Fibroblast of skin of back (primary cell): ENCODE measurements at regions not wholly inside any gene's neighbourhood (a gene's known extent, or its start where the extent isn't known, plus 50 kb on each side); places are given as distances from the start of the nearest gene placed in this dataset.
"Not testable (repeated sequence)": the region's sequence is repeated elsewhere in the genome, so short reads cannot be mapped to it uniquely, and the experiment has no call there.

ENCODE experiments used
- DNase-seq: peaks from one replicate; pipeline ENCODE4 v3.0.0-alpha.2; 2013

DNA sequence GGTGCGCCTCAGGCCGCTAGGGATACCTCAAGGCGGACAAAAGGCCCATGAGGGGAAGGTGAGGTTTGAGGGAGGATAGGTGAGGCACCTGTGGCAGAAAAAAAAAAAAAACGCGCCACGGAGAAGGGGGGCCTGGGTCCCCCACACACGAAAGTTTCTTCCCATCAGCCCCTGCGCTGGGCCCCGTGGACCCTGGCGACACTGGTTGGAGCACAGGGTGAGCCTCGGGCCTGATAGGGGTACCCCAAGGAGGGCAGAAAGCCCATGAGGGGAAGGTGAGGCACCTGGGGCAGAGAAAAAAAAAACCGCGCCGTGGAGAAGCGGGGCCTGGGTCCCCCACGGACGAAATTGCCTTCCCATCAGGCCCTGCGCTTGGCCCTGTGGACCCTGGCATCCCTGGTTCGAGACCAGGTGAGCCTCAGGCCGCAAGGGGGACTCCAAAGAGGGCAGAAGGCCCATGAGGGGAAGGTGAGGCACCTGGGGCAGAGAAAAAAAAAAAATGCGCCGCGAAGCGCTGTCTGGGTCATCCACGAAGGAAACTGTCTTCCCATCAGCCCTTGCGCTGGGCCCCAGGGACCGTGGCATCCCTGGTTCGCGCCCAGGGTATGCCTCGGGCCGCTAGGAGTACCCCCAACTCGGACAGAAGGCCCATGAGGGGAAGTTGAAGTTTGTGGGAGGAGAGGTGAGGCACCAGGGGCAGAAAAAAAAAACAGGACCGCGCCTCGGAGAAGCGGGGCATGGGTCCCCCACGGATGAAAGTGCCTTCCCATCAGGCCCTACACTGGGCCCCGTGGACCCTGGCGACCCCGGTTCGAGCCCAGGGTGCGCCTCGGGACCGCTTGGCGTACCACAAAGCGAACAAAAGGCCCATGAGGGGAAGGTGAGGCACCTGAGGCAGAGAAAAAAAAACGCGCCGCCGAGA, 226.2 kb downstream of the CCDC74A start:
- DNase-seq: no peak

GRCh38 chr2:131754929-131755720, 227.4 kb downstream of the CCDC74A start:
- no peak for DNase-seq

DNA sequence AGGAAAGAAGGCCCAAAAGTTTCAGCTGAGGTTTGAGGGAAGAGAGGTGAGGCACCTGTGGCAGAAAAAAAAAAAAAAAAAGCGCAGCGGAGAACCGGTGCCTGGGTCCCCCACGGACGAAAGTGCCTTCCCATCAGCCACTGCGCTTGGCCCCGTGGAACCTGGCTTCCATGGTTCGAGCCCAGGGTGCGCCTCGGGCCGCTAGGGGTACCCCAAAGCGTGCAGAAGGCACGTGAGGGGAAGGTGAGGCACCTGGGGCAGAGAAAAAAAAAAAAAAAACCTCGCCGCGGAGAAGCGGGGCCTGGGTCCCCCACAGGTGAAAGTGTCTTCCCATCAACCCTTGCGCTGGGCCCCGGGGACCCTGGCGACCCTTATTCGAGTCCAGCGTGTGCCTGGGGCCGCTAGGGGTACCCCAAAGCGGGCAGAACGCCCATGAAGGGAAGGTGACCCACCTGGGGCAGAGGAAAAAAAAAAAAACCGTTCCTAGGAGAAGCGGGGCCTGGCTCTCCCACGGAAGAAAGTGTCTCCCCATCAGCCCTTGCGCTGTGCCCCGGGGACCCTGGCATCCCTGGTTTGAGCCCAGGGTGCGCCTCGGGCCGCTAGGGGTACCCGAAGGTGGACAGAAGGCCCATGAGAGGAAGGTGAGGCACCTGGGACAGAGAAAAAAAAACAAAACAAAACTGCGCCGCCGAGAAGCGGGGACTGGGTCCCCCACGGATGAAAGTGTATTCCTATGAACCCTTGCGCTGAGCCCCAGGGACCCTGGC, 228.6 kb downstream of the CCDC74A start:
- DNase-seq: no peak

- not testable (repeated sequence) for DNase-seq
Measured at GRCh38 chr2:131758941-131759340, 231.3 kb downstream of the CCDC74A start.

- not testable (repeated sequence) for DNase-seq
Measured at GRCh38 chr2:131774955-131775555, 247.4 kb downstream of the CCDC74A start.

DNA sequence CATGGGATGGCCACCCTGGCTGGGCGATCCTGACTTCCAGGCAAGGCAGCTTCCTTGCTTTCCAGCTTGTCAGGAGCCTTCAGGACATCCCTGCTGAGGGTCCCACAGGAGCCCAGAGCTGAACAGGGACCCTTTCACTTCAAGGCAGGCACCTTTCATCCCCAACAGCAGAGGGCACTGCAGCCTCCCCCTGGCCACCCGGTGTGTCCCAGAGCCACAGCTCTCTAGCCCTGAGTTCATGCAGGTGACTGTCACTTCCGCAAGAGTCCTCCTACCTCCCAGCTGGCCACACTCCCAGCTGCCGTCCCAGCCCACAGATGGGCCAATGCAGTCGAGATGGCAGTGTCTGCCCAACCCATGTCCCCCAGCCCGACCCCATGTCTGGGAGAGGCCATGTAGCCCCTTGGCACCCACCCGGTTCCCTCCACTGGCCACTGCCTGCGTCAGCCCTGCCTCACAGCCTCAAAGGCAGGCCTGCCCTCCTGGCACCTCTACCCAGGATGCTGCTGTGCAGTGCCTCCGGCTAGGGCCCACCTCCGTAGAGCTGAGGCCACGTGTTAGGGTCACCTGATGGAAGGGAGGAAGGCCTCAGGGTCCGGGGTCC, 248.3 kb downstream of the CCDC74A start:
- DNase-seq: not testable (repeated sequence)

- DNase-seq: not testable (repeated sequence)
Measured at GRCh38 chr2:131780446-131780845, 252.8 kb downstream of the CCDC74A start.

GRCh38 chr2:131801210-131801744, 273.6 kb downstream of the CCDC74A start:
- DNase-seq: no peak

GRCh38 chr2:131801745-131802350, 274.2 kb downstream of the CCDC74A start:
- peak; percentile 64 for DNase-seq

DNA sequence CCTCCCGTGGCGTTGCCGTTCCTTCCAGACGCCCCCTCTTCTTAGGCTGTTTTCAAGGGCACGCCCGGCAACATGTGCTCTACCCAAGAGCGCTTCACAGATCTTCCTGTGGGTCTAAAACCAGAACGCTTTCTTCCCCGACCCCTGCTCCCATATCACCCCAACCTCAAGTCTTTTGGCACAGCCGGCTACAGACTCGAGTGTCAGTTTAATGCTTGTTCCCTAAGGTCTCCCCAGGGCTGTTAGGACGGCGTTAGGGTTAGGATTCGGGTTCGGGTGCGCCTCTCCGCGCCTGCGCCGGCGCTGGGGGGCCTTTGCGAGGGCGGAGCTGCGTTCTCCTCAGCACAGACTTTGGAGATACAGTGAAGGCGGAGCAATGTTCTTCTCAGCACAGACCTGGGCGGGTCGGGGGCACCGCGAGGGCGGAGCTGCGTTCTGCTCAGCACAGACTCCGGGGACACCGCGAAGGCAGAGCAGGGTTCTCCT, 274.7 kb downstream of the CCDC74A start:
- DNase-seq: peak; percentile 26

DNA sequence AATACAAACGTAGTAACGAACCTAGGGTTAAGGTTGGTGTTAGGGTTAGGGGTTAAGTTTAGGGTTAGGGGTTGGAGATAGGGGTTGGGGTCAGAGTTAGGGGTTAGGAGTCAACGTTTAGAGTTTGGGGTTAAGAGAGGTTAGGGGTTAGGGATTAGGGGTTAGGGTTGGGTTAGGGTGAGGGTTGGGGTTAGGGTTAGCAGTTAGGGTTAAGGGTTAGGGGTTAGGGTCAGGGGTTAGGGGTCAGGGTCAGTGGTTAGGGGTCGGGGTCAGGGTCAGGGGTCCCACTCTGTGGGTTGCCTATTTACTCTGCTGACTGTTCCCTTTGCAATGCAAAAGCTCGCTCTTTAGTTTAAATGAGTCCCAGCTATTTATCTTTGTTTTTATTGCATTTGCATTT, 275.5 kb downstream of the CCDC74A start:
- not testable (repeated sequence) for DNase-seq

- not testable (repeated sequence) for DNase-seq
Measured at GRCh38 chr2:131812605-131813004, 284.9 kb downstream of the CCDC74A start.

- not testable (repeated sequence) for DNase-seq
Measured at GRCh38 chr2:131813378-131813777, 285.7 kb downstream of the CCDC74A start.

- DNase-seq: not testable (repeated sequence)
Measured at GRCh38 chr2:131818267-131818973, 290.7 kb downstream of the CCDC74A start.

DNA sequence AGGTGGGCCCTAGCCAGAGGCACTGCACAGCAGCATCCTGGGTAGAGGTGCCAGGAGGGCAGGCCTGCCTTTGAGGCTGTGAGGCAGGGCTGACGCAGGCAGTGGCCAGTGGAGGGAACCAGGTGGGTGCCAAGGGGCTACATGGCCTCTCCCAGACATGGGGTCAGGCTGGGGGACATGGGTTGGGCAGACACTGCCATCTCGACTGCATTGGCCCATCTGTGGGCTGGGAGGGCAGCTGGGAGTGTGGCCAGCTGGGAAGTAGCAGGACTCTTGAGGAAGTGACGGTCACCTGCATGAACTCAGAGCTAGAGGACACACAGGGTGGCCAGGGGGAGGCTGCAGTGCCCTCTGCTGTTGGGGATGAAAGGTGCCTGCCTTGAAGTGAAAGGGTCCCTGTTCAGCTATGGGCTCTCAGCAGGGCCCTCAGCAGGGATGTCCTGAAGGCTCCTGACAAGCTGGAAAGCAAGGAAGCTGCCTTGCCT, 294.6 kb downstream of the CCDC74A start:
- DNase-seq: not testable (repeated sequence)

- DNase-seq: not testable (repeated sequence)
Measured at GRCh38 chr2:131823058-131823457, 295.4 kb downstream of the CCDC74A start.

- not testable (repeated sequence) for DNase-seq
Measured at GRCh38 chr2:131824986-131825385, 297.3 kb downstream of the CCDC74A start.

- no peak for DNase-seq
Measured at GRCh38 chr2:131827481-131828163, 299.9 kb downstream of the CCDC74A start.

GRCh38 chr2:131828164-131828561, 300.5 kb downstream of the CCDC74A start:
- DNase-seq: no peak
